ENCODE measurements at regions not wholly inside any gene's neighbourhood (a gene's known extent, or its start where the extent isn't known, plus 50 kb on each side); places are given as distances from the start of the nearest gene placed in this dataset.

DNA sequence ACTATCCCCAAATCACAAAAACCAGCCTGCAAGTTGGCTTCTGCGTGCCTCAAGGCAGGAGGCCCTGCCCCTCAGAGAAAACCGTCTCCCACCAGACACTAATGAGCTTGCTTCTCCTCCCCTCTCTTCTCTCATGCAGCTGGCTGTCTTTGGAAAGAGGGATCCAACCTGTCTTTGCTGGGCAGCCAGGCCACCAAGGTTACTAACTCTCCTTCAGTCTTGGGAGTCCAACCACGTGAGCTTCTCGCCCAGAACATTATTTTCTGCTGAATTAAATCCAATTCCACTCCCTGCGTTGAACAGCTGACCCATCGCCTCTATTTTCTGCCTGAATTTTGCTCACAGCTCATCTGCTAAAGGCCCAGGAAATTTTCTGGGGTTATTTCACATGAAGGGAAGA, 291.3 kb upstream of the NCKAP5 start:
- TF ChIP-seq, protein P1, sequence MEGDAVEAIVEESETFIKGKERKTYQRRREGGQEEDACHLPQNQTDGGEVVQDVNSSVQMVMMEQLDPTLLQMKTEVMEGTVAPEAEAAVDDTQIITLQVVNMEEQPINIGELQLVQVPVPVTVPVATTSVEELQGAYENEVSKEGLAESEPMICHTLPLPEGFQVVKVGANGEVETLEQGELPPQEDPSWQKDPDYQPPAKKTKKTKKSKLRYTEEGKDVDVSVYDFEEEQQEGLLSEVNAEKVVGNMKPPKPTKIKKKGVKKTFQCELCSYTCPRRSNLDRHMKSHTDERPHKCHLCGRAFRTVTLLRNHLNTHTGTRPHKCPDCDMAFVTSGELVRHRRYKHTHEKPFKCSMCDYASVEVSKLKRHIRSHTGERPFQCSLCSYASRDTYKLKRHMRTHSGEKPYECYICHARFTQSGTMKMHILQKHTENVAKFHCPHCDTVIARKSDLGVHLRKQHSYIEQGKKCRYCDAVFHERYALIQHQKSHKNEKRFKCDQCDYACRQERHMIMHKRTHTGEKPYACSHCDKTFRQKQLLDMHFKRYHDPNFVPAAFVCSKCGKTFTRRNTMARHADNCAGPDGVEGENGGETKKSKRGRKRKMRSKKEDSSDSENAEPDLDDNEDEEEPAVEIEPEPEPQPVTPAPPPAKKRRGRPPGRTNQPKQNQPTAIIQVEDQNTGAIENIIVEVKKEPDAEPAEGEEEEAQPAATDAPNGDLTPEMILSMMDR (IDR thresholded peaks at IDR 0.05) = no peak
- no peak for TF ChIP-seq POLR2A (IDR thresholded peaks at IDR 0.05)

All from right lobe of liver (tissue), 4 donors.